ENCODE measurements at regions not wholly inside any gene's neighbourhood (a gene's known extent, or its start where the extent isn't known, plus 50 kb on each side); places are given as distances from the start of the nearest gene placed in this dataset.

GRCh38 chr3:1594940-1595339 lies 502.1 kb downstream of the CNTN6 start:
- TF ChIP-seq CTCF (conservative IDR thresholded peaks at IDR 0.05 in 1 of 2, IDR thresholded peaks at IDR 0.05 in 1 of 2; ENCODE audit: low read depth in 1 of 2, low read length in 2 of 2) (no peak), EZH2 (IDR thresholded peaks at IDR 0.05; ENCODE audit: low read length, missing control alignments) (no peak)

All from fibroblast of lung (primary cell).